ENCODE measurements at regions not wholly inside any gene's neighbourhood (a gene's known extent, or its start where the extent isn't known, plus 50 kb on each side); places are given as distances from the start of the nearest gene placed in this dataset.

DNA sequence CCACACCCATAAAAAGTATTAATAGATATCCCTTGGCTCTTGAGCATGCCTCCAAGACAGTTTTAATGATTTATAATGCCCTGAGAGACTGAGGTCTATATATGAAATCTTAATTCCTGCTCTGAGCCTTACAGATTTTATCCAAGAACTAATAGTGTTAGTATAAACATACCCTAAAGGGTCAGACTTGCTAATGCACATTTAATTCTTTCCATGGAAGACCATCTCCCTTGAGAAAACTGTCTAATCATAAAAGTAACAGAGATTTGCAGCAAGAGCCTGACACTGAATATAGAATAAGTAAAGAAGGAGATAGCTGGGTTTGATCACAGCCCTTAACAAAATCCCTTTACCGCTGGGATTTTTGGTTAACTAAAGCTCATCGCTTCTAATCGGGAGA is 650.8 kb upstream of the KLF12 start (continued):
- no peak for TF ChIP-seq SAP30 (IDR thresholded peaks at IDR 0.05; ENCODE audit: insufficient read depth, insufficient replicate concordance, low read length)
- no peak for TF ChIP-seq ASH2L (IDR thresholded peaks at IDR 0.05; ENCODE audit: low read length)
- no peak for TF ChIP-seq CBX5 (IDR thresholded peaks at IDR 0.05; ENCODE audit: low read depth, low read length)
- TF ChIP-seq MAFK (IDR thresholded peaks at IDR 0.05; ENCODE audit: low read depth, low read length): no peak
- TF ChIP-seq EZH2 (IDR thresholded peaks at IDR 0.05; ENCODE audit: low read depth, low read length, severe bottlenecking): no peak
